HFF-Myc (cell line): ENCODE measurements at regions not wholly inside any gene's neighbourhood (a gene's known extent, or its start where the extent isn't known, plus 50 kb on each side); places are given as distances from the start of the nearest gene placed in this dataset.

Experiments
- DNase-seq: peaks from one replicate; pipeline ENCODE4 v3.0.0-alpha.2; 2011; ENCODE audit warnings: low read depth; ENCODE audit errors: extremely low read depth
- H3K4me3 ChIP-seq: replicated peaks from 2 replicates; pipeline ENCODE4 v1.5.1; 2011; ENCODE audit warnings: low read depth, mild to moderate bottlenecking, control low read depth, low read length
- CTCF ChIP-seq: IDR thresholded peaks from 2 replicates; pipeline ENCODE4 v1.5.1; 2012; ENCODE audit warnings: mild to moderate bottlenecking, low read depth, low read length, control low read depth; ENCODE audit errors: missing control alignments

- no peak for DNase-seq
- no peak for TF ChIP-seq CTCF
- no peak overlapping the region for H3K4me3 ChIP-seq
Measured at GRCh38 chr5:92868442-92868841, 712.6 kb downstream of the NR2F1-AS1 start.

GRCh38 chr5:92864591-92864990 lies 716.4 kb downstream of the NR2F1-AS1 start:
- no peak for DNase-seq
- TF ChIP-seq CTCF = no peak
- H3K4me3 ChIP-seq = no peak overlapping the region

- no peak for TF ChIP-seq CTCF
- no peak overlapping the region for H3K4me3 ChIP-seq
- DNase-seq = no peak
Measured at GRCh38 chr5:92863666-92864065, 717.4 kb downstream of the NR2F1-AS1 start.

- H3K4me3 ChIP-seq = no peak overlapping the region
- no peak for TF ChIP-seq CTCF
- DNase-seq = no peak
Measured at GRCh38 chr5:92861531-92862285, 719.3 kb downstream of the NR2F1-AS1 start.

- H3K4me3 ChIP-seq = no peak overlapping the region
- TF ChIP-seq CTCF = no peak
- no peak for DNase-seq
Measured at GRCh38 chr5:92860061-92860460, 721.0 kb downstream of the NR2F1-AS1 start.

GRCh38 chr5:92852219-92852618 lies 728.8 kb downstream of the NR2F1-AS1 start:
- no peak overlapping the region for H3K4me3 ChIP-seq
- no peak for DNase-seq
- no peak for TF ChIP-seq CTCF

GRCh38 chr5:92850886-92851285 lies 730.1 kb downstream of the NR2F1-AS1 start:
- DNase-seq = no peak
- TF ChIP-seq CTCF = no peak

More at GRCh38 chr5:92850886-92851285, 730.1 kb downstream of the NR2F1-AS1 start:
- no peak overlapping the region for H3K4me3 ChIP-seq
